SK-N-SH (cell line): ENCODE measurements at regions not wholly inside any gene's neighbourhood (a gene's known extent, or its start where the extent isn't known, plus 50 kb on each side); places are given as distances from the start of the nearest gene placed in this dataset.

ENCODE experiments used
- FOXM1 ChIP-seq: IDR thresholded peaks from 2 replicates; pipeline ENCODE4 v1.4.0; 2012; ENCODE audit warnings: low read depth, mild to moderate bottlenecking
- YY1 ChIP-seq: IDR thresholded peaks from 2 replicates; pipeline ENCODE4 v1.4.0; 2012; ENCODE audit warnings: low read depth, mild to moderate bottlenecking
- TF ChIP-seq, protein P1 (sequence below): fragments of 150-350 bp; IDR thresholded peaks from 2 replicates; pipeline ENCODE4 v1.6.1; 2016; ENCODE audit warnings: mild to moderate bottlenecking, low read depth, low read length

DNA sequence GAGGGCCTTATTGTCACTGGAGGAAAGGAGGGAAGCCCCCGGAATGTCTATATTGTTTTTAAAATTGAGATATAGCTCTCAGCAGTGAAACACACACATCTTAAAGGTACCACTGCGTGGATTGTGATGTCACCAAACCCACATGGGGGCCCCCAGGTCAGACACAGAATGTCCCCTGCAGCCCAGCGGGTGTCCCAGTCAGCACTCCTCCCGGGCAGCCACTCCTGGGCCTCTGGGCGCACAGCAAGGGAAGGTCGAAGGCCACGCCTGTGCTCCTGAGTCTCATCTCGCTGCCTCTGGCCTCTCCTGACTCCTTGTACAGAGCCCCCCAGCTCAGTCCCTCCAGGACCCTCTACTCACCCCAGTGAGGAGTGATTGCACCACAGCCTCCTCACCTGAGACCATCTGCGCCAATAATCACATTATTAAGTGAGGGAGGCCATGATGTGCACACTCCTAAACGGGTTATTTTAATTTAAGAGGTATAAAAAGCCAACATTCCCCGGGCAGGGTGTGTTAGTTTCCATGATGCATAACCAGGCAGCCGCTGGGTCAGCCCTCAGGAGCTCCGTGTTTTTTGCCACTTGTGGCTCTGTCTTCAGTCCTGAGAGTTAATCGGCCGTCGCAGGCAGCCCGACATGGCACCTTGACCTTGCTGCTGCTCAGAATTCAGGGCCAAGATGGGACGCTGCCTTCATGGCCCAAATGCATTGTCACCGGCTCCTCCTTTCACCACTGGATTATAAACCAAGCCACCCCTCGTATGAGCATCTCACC lies 1089.3 kb downstream of the BRD1 start:
- TF ChIP-seq FOXM1 (no peak), YY1 (no peak)
- TF ChIP-seq, protein P1, sequence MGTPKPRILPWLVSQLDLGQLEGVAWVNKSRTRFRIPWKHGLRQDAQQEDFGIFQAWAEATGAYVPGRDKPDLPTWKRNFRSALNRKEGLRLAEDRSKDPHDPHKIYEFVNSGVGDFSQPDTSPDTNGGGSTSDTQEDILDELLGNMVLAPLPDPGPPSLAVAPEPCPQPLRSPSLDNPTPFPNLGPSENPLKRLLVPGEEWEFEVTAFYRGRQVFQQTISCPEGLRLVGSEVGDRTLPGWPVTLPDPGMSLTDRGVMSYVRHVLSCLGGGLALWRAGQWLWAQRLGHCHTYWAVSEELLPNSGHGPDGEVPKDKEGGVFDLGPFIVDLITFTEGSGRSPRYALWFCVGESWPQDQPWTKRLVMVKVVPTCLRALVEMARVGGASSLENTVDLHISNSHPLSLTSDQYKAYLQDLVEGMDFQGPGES: no peak
